BLaER1 treated with 17β-estradiol and CSF1 and Interleukin-3, amounts not matched to agents 10 nM and 100 nM (cell line): ENCODE measurements at regions not wholly inside any gene's neighbourhood (a gene's known extent, or its start where the extent isn't known, plus 50 kb on each side); places are given as distances from the start of the nearest gene placed in this dataset.

Source experiments
- H3K27ac ChIP-seq, 11 experiments: shearing (Covaris generic); formaldehyde crosslinking; 2 replicates each; pipeline ENCODE4 v1.8.1; 2022
- H3K27me3 ChIP-seq, 11 experiments: shearing (Covaris generic); formaldehyde crosslinking; 2 replicates each; pipeline ENCODE4 v1.8.1; 2022
- H3K36me3 ChIP-seq, 11 experiments: shearing (Covaris generic); formaldehyde crosslinking; 2 replicates each; pipeline ENCODE4 v1.8.1; 2022
- H3K4me1 ChIP-seq, 10 experiments: shearing (Covaris generic); formaldehyde crosslinking; 2 replicates each; pipeline ENCODE4 v1.8.1; 2022
- H3K4me2 ChIP-seq, 11 experiments: shearing (Covaris generic); formaldehyde crosslinking; 2 replicates each; pipeline ENCODE4 v1.8.1; 2022
- H3K4me3 ChIP-seq, 10 experiments: shearing (Covaris generic); formaldehyde crosslinking; 2 replicates each; pipeline ENCODE4 v1.8.1; 2022
- H3K9ac ChIP-seq, 11 experiments: shearing (Covaris generic); formaldehyde crosslinking; 2 replicates each; pipeline ENCODE4 v1.8.1; 2022
- H3K9me3 ChIP-seq, 11 experiments: shearing (Covaris generic); formaldehyde crosslinking; replicated peaks in 1 of 11; 2 replicates each; pipeline ENCODE4 v1.8.1; 2022
- H4K20me1 ChIP-seq, 11 experiments: shearing (Covaris generic); formaldehyde crosslinking; 2 replicates each; pipeline ENCODE4 v1.8.1; 2022
- Cebpa-rat ChIP-seq, 11 experiments: shearing (Covaris generic); IDR thresholded peaks; 2 replicates each; pipeline ENCODE4 v1.8.1; 2022

DNA sequence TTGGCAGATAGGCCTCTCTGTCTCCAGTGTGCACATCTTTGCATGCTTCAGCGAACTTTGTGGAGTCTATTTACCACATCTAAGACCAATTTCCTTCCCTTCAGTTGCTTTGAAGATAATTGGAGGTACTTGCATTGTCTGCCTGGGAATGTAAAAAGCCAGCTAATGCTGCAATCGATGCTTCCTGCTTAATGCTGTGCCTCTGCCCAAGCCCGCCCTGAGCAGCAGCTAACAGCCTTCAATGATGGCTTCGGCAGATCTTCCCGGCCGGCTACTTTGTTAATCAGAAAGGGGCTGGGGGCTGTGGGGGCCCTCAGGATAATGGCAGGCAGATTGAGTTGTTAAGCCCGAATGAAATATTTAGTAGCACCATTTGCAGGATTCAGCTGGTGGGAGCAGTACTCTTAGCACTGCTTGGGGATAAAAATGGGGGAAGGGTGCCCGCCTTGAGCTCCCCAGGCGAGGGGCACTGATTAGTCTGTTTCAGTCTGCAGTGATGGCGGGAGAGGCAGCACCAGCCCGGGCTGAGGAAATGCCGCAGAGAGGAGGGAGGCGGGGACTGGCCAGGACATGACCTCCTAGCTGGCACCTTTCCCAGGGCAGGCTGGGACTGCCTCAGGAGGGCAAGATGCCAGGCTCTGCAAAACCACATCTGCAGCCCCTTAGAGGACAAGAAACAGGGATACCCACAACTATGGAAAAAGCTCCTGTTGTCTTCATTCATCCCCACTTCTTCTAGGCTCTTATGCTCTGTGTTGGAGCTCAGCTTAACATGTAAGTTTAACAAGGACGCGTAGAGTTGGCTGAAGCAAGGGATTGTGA is 460.0 kb downstream of the BUD13 start:
- Histone ChIP-seq H3K4me2 (peak overlapping the region; percentile 82 to 94 (median 88)), H3K27me3 (no peaks in the 10 kb centered on the region)
- TF ChIP-seq Cebpa-rat (IDR thresholded peaks at IDR 0.05) = peak in 1 of 11 experiments; percentile 52; a peak in 1 of 22 replicates

GRCh38 chr11:116311206-116311605 is 461.6 kb downstream of the BUD13 start:
- 0 out of 22 replicates have a peak, but pooled peaks cover 0 to 3% (median 0%) of the 10 kb centered on the region in 11 experiments for H4K20me1 ChIP-seq
- H3K9me3 ChIP-seq = no peaks in the 10 kb centered on the region
- no peaks in the 10 kb centered on the region for H3K27me3 ChIP-seq
- no peak overlapping the region for H3K9ac ChIP-seq
- 0 out of 22 replicates have a peak overlapping the region, but pooled peaks of 1 of the 11 experiments have one; percentile 93 for H3K4me2 ChIP-seq
- no peak overlapping the region for H3K27ac ChIP-seq
- no peak overlapping the region for H3K4me3 ChIP-seq
- no peak for TF ChIP-seq Cebpa-rat (IDR thresholded peaks at IDR 0.05)
- H3K36me3 ChIP-seq = no peaks in the 10 kb centered on the region
- peaks cover 27 to 44% (median 35%) of the 10 kb centered on the region in 10 experiments for H3K4me1 ChIP-seq

More for the DNA sequence above, 460.0 kb downstream of the BUD13 start:
- Histone ChIP-seq H3K4me1 (peaks cover 27 to 44% (median 35%) of the 10 kb centered on the region in 10 experiments), H3K36me3 (no peaks in the 10 kb centered on the region), H3K9ac (peak overlapping the region in 8 of 11 experiments; percentile 8 to 55 (median 34); a peak in 11 of 22 replicates), H3K27ac (peak overlapping the region in 7 of 11 experiments; percentile 37 to 63 (median 55); a peak in 13 of 22 replicates), H3K4me3 (peak overlapping the region in 9 of 10 experiments; percentile 1 to 45 (median 24); a peak in 8 of 20 replicates), H3K9me3 (no peaks in the 10 kb centered on the region), H4K20me1 (0 out of 22 replicates have a peak, but pooled peaks cover 0 to 3% (median 0%) of the 10 kb centered on the region in 11 experiments)

DNA sequence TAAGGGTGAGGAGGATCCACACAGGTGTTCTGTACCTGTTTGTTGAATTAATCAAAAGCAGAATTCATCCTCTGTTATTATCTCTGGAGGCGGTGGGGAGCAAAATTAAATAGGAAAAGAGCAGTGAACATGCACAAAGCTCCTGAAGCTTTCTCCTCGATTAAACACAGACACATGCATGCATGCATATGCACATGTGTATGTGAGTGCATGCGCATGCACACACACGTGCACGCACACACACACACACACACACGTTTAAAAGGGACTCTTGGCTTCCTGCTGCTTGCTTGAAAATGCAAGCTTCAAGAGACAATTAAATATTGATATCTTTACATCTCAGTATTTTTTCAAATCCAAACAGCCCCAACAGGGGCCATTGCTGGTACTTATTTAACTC is 462.1 kb downstream of the BUD13 start:
- Histone ChIP-seq H3K27ac (no peak overlapping the region), H3K9me3 (no peaks in the 10 kb centered on the region), H3K4me2 (no peak overlapping the region), H3K27me3 (no peaks in the 10 kb centered on the region), H3K4me1 (peaks cover 27 to 44% (median 35%) of the 10 kb centered on the region in 10 experiments), H3K9ac (no peak overlapping the region), H3K4me3 (no peak overlapping the region), H3K36me3 (no peaks in the 10 kb centered on the region), H4K20me1 (0 out of 22 replicates have a peak, but pooled peaks cover 0 to 3% (median 0%) of the 10 kb centered on the region in 11 experiments)
- TF ChIP-seq Cebpa-rat (IDR thresholded peaks at IDR 0.05) = no peak

GRCh38 chr11:116310226-116310625 is 462.6 kb downstream of the BUD13 start:
- no peaks in the 10 kb centered on the region for H3K9me3 ChIP-seq
- no peak for TF ChIP-seq Cebpa-rat (IDR thresholded peaks at IDR 0.05)

DNA sequence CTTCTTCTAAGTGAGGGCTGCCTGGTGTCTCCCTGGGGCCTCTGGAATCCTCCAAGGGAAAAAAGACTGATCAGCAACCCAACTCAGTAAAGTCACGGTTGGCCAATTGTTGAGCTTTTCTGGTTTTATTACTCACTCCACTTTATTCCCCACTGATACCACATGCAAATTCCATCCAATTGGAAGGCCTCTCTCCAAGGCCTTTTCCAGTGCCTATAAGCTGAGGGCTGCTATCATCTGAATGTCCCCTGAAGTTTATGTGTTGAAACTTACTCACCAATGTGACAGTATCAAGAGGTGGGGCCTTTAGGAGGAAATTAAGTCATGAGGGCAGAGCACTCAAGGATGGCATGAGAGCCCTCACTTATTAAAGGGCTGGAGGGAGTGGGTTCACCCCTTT is 463.3 kb downstream of the BUD13 start:
- 0 out of 22 replicates have a peak, but pooled peaks cover 0 to 3% (median 0%) of the 10 kb centered on the region in 11 experiments for H4K20me1 ChIP-seq
- H3K9ac ChIP-seq = no peak overlapping the region
- H3K9me3 ChIP-seq = no peaks in the 10 kb centered on the region
- no peak for TF ChIP-seq Cebpa-rat (IDR thresholded peaks at IDR 0.05)
- no peaks in the 10 kb centered on the region for H3K36me3 ChIP-seq
- no peaks in the 10 kb centered on the region for H3K27me3 ChIP-seq
- no peak overlapping the region for H3K27ac ChIP-seq
- peaks cover 26 to 42% (median 32%) of the 10 kb centered on the region in 10 experiments for H3K4me1 ChIP-seq
- H3K4me3 ChIP-seq = no peak overlapping the region
- H3K4me2 ChIP-seq = peak overlapping the region in 6 of 11 experiments; percentile 4 to 35 (median 11); a peak in 7 of 22 replicates

More at GRCh38 chr11:116310226-116310625, 462.6 kb downstream of the BUD13 start:
- Histone ChIP-seq H3K27ac (no peak overlapping the region), H3K4me2 (no peak overlapping the region), H3K4me1 (peaks cover 27 to 44% (median 35%) of the 10 kb centered on the region in 10 experiments), H3K9ac (no peak overlapping the region), H4K20me1 (0 out of 22 replicates have a peak, but pooled peaks cover 0 to 3% (median 0%) of the 10 kb centered on the region in 11 experiments), H3K4me3 (no peak overlapping the region), H3K27me3 (no peaks in the 10 kb centered on the region), H3K36me3 (no peaks in the 10 kb centered on the region)

DNA sequence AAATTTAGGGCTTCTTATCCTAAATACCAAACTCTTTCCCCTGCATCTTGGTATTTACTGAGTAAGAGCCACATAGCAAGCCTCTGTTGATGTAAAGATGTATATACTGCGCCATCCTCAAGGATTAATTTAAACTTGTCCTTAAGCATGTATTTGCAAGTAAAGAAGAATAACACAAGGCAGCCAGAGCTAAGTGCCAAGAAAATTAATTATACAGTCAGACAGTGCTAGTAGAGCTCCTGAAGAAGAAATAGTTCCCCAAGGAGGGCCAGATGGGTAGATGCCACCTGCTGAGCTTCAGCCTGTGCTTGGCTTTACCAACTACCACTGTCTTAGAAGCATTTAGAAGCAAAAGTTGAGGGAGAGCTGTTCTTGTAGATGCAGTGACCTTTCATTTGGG is 470.0 kb downstream of the BUD13 start:
- H4K20me1 ChIP-seq = no peaks in the 10 kb centered on the region
- no peak overlapping the region for H3K4me2 ChIP-seq
- H3K27me3 ChIP-seq = no peaks in the 10 kb centered on the region
- no peak overlapping the region for H3K27ac ChIP-seq
- no peak overlapping the region for H3K9ac ChIP-seq
- no peaks in the 10 kb centered on the region for H3K4me1 ChIP-seq
- no peaks in the 10 kb centered on the region for H3K36me3 ChIP-seq
- no peak for TF ChIP-seq Cebpa-rat (IDR thresholded peaks at IDR 0.05)
- no peak overlapping the region for H3K4me3 ChIP-seq
- no peaks in the 10 kb centered on the region for H3K9me3 ChIP-seq

DNA sequence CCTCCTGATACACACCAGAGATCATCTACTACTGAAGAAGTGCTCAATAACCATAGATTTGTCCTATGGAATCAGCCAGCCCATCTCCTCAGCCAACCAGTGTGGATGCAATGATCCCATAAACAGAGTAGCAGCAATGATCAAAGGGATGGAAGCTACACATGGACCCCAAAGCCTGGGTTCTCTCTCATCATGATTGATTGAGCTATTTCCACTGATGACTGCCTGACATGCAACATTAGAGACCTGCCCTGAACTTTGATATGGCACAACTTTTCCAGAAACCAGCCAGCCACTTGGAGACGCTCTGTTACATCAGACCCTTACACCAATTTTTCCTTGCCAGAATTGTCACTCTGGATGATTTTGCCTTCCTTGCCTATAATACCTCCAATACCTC is 471.6 kb downstream of the BUD13 start:
- Histone ChIP-seq H3K9me3 (no peaks in the 10 kb centered on the region), H3K9ac (no peak overlapping the region), H3K36me3 (no peaks in the 10 kb centered on the region), H4K20me1 (no peaks in the 10 kb centered on the region), H3K27me3 (no peaks in the 10 kb centered on the region), H3K27ac (no peak overlapping the region), H3K4me1 (no peaks in the 10 kb centered on the region), H3K4me3 (no peak overlapping the region), H3K4me2 (no peak overlapping the region)
- TF ChIP-seq Cebpa-rat (IDR thresholded peaks at IDR 0.05) = no peak

- H3K9ac ChIP-seq = no peak overlapping the region
- H3K36me3 ChIP-seq = no peaks in the 10 kb centered on the region
- H3K27me3 ChIP-seq = no peaks in the 10 kb centered on the region
- H3K9me3 ChIP-seq = no peaks in the 10 kb centered on the region
- H3K4me2 ChIP-seq = no peak overlapping the region
- no peak overlapping the region for H3K27ac ChIP-seq
- H3K4me1 ChIP-seq = no peaks in the 10 kb centered on the region
- no peak overlapping the region for H3K4me3 ChIP-seq
- TF ChIP-seq Cebpa-rat (IDR thresholded peaks at IDR 0.05) = no peak
- H4K20me1 ChIP-seq = no peaks in the 10 kb centered on the region
These were observed 472.6 kb downstream of the BUD13 start for GRCh38 chr11:116300232-116300631.

- no peaks in the 10 kb centered on the region for H3K4me1 ChIP-seq
- H4K20me1 ChIP-seq = no peaks in the 10 kb centered on the region
- H3K36me3 ChIP-seq = no peaks in the 10 kb centered on the region
- peaks cover 5 to 17% (median 11%) of the 10 kb centered on the region in 11 experiments; a peak in 19 of 22 replicates for H3K9me3 ChIP-seq
- H3K27me3 ChIP-seq = no peaks in the 10 kb centered on the region
- no peak for TF ChIP-seq Cebpa-rat (IDR thresholded peaks at IDR 0.05)
- H3K4me2 ChIP-seq = no peak overlapping the region
- no peak overlapping the region for H3K27ac ChIP-seq
- no peak overlapping the region for H3K9ac ChIP-seq
- H3K4me3 ChIP-seq = no peak overlapping the region
These were observed 478.2 kb downstream of the BUD13 start for GRCh38 chr11:116294630-116295029.
